Dedifferentiated amniotic fluid mesenchymal stem cell (primary cell): ENCODE measurements at regions not wholly inside any gene's neighbourhood (a gene's known extent, or its start where the extent isn't known, plus 50 kb on each side); places are given as distances from the start of the nearest gene placed in this dataset.
"Not testable (repeated sequence)": the region's sequence is repeated elsewhere in the genome, so short reads cannot be mapped to it uniquely, and the experiment has no call there.

Experiments
- DNase-seq: peaks from one replicate; pipeline ENCODE4 v3.0.0-alpha.2; 2016; ENCODE audit errors: extremely low spot score

GRCh38 chr3:163551915-163552658, 1526.2 kb downstream of the SI start:
- not testable (repeated sequence) for DNase-seq

DNA sequence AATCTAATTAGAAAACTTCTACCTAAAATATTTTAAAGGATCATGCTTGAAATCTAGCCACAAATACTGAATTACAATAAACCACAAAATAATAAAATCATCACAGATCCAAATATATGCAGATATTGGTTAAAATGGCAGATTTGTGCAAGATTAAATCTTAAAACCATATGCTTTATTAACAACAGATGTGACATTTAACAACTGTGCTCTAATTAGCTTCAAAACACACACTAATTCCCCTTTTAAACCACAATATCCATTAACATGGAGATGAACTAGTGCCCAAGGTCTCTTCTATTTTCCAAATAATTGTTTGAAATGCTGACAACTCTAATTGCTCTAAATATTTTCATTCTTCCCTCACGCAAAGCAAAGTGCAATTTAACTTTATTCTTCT, 1530.3 kb downstream of the SI start:
- DNase-seq: no peak

DNA sequence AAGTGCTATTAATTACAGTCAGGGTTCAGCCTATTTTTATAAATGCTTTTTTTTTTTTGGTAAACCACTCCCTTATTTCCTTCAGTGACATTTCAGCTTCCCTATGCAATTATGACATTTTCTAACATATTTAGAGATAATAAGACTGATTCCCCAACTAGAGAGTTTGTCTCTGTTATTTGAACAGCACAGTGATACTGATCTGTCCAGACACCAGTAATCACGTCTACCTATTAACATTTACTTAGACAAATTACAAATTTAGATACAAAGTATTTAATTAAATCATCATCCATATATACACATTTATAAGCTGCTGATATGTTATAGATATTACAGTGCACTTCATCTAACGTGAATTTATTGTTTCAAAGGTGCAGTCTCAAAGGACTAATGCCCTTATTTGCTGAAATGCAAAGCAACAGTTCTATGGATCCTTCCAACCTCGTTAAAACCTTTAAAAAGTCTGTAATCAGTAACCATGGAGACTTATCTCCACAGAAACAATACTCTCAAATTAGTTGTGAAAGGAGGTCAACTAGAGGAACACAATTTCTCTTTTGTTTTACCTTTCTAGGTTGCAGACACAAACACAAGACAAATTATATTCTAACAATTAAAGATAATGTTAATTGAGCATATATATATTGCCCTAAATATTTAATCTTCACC, 1531.1 kb downstream of the SI start:
- no peak for DNase-seq

DNA sequence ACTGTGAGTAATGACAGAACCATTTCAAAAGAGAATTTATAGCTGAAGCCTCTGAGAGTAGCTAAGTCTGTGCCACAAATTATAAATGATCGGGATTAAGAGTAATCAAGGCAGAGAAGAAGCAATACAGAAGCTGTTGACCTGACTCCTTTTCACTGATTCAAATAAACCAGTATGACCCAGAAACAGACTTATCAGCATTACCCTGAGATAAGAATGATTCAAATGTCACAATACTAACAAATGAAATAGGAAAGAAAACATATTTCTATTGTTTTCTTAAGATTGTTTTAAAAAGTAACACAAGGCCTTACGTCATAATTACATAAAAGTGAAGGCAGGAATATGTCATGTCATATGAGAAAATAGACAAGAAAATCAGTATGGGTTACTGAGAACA, 1534.6 kb downstream of the SI start:
- DNase-seq: no peak

- DNase-seq: no peak
Measured at GRCh38 chr3:163541629-163542028, 1536.7 kb downstream of the SI start.

DNA sequence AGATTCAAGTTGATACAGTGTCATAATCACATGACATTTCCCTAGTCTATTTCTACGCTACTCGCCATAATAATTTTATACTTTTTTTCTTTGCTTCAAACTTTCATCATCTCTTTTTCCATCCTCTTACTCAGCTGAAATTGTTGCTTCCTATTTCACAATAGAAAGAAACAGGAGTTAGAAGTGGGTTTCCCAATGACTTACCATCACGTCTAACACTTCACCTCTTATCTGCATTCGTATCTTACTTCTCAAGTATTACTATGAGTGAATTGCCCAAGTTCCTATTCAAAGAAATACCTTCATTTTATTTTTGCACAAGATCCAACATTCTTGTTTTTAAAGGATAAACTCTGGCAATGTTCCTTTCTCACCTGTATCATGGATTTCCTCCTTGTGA, 1539.9 kb downstream of the SI start:
- DNase-seq: no peak

DNA sequence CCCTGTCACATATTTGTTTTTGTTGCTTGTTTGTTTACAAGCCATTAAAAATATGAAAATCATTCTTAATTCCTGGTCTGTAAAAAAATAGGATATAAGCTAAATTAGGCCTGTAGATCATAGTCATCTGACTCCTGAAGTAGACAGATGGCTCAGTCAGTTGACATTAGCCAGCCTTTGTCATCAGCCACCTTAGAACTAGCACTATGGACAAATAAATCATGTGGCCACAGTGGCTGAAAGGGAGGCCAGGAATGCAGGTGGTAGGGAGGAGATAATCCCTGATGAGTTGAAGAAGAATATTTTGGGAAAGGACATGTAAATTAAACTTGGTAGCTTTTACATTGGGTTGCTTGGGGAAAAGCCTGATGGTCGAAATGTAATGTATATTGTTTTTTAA, 1544.9 kb downstream of the SI start:
- no peak for DNase-seq

DNA sequence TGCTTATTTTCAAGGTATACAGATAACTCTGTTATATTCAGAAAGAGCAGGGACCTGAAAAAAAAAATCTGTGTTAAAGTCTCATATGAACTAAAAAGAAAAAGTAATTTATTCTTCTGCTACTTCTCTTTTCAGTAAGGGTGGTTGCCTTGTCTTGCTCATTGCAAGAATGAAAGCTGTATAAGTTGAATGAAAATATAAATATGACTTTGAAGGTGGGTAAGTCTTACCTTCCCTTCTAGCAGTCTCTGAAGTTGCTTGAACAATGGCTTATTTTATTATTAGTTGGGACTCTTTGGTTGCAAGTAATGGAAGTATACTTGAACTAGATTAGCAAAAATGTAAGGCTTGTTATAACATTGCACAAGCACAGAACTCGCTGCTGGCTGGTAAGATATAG, 1554.9 kb downstream of the SI start:
- DNase-seq: no peak

GRCh38 chr3:163521261-163521660, 1557.0 kb downstream of the SI start:
- DNase-seq: no peak

- no peak for DNase-seq
Measured at GRCh38 chr3:163518065-163518464, 1560.2 kb downstream of the SI start.

DNA sequence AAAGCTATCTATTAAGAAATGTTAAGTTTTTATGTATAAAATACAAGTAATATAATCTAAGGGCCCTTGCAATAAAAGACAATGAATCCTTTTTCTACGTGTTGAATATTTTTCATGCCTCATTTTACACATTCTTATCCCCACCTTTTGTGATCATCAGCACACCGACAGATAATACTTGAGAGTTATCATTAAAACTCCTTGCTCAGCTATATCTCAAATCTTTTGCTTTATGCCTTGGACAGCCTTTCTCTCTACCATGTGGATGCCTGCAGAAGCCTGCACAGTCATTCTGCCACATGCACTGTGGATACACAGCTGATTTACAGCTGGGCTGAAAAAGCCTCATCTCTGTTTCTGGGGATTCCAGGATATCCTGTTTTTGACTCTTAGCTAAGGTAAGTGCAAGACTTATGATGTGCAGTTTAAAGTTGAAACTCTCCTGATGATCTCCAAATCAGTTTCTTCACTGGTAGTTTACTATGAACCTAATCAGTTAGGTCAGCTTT, 1565.1 kb downstream of the SI start:
- no peak for DNase-seq

DNA sequence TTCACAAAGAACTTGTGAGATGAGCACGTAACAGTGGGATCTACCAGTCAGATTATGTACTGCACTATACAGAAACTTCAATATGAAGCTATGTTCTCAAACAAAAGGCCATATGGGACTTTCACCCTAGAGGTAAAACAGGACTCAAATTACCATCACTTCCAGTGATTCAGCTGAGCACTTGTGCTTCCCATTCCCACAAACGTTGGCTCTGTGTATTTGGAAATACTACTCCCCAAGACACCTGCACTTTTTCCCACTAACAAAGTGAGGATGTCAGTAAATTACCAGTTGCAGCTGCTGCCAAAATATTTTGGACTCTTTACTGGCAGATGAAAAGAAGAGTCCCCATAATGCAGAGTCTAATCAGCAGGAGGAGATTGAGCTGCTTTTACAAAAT, 1570.1 kb downstream of the SI start:
- DNase-seq: no peak

GRCh38 chr3:163504974-163505373, 1573.3 kb downstream of the SI start:
- DNase-seq: no peak

- DNase-seq: not testable (repeated sequence)
Measured at GRCh38 chr3:163499736-163500219, 1578.5 kb downstream of the SI start.

DNA sequence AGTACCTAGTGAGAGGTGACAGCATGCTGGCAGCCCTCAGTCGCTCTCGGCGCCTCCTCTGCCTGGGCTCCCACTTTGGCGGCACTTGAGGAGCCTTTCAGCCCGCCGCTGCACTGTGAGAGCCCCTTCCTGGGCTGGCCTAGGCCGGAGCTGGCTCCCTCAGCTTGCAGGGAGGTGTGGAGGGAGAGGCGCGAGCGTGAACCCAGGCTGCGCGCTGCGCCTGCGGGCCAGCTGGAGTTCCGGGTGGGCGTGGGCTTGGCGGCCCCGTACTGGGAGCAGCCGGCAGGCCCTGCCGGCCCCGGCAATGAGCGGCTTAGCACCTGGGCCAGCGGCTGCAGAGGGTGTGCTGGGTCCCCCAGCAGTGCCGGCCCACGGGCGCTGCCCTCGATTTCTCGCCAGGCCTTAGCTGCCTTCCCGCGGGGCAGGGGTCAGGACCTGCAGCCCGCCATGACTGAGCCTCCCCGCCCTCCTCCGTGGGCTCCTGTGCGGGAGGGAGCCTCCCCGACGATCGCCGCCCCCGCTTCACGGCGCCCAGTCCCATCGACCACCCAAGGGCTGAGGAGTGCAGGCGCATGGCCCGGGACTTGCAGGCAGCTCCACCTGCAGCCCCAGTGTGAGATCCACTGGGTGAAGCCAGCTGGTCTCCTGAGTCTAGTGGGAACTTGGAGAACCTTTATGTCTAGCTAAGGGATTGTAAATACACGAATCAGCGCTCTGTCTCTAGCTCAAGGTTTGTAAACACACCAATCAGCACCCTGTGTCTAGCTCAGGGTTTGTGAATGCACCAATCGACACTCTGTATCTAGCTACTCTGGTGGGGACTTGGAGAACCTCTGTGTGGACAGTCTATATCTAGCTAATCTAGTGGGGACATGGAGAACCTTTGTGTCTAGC, 1579.2 kb downstream of the SI start:
- DNase-seq: not testable (repeated sequence)

DNA sequence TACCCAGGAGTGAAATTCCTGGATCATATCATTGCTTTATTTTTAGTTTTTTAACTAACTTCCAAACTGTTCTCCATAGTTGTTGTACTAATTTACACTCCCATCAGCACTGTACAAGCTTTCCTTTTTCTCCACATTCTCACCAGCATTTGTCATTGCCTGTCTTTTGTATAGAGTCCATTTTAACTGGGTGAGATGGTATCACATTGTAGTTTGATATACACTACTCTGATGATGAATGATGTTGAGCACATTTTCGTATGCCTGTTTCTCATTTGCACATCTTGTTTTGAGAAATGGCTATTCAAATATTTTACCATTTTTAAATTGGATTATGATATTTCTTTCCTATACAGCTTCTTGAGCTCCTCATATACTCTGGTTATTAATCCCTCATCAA, 1586.6 kb downstream of the SI start:
- no peak for DNase-seq

DNA sequence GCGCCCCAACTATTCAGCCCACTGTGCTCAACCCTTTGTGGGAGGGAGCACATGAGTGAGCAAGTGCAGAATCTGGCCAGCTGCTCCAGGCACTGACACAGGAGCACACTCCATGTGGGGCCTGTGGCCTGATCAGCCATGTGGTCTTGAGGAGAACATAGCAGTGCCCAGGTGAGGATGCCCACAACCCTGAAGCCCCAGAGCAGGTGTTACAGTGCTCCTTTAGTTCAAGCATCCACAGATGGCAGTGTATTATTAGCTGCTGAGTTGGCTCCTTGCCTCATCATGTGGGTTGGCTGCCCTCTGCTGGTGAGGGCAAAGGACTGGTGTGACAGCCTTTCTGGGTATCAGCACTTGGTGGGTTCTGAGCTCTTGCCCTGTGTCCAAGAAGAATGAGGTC, 1588.2 kb downstream of the SI start:
- DNase-seq: no peak

DNA sequence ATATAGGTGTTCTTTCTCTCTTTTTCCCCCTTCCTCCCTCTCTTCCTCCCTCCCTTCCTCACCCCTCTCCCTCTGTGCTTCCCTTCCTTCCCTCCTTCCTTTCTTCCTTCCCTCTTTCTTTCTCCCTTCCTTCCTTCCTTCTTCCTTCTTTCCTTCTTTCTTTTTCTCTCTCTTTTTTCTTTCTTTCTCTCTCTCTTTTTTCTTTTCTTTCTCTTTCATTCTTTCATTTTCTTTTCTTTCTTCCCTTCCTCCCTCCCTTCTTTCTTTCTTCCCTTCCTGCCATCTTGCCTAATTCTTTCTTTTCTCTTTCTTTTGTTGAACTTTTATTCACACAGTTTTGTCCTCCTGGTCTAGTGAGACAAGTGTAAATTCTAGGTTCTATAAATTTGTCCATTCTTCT, 1595.6 kb downstream of the SI start:
- DNase-seq: no peak

GRCh38 chr3:163481738-163482137, 1596.6 kb downstream of the SI start:
- no peak for DNase-seq

GRCh38 chr3:163476179-163476578, 1602.1 kb downstream of the SI start:
- DNase-seq: no peak

GRCh38 chr3:163474766-163475165, 1603.5 kb downstream of the SI start:
- DNase-seq: no peak
